WTC11 (cell line): ENCODE measurements at regions not wholly inside any gene's neighbourhood (a gene's known extent, or its start where the extent isn't known, plus 50 kb on each side); places are given as distances from the start of the nearest gene placed in this dataset.

Experiments
- ATAC-seq: fragments of 200-7000 bp; cut with Tn5 transposase; 2 replicates; pipeline ENCODE4 v1.10.0; 2021; ENCODE audit warnings: mild to moderate bottlenecking, moderate library complexity
- CTCF ChIA-PET: fragments of 300-600 bp; sonication (Branson Sonifier 250); formaldehyde crosslinking; loops from one replicate; lab custom pipeline; 2021; ENCODE audit warnings: antibody characterized with exemption; lab: Charles Lee
- POLR2A ChIA-PET: fragments of 350-600 bp; sonication (Branson Sonifier 250); formaldehyde crosslinking; loops from one replicate; lab custom pipeline; 2021; ENCODE audit warnings: antibody characterized with exemption; lab: Charles Lee
- DNase-seq: peaks from one replicate; pipeline ENCODE4 v3.0.0; 2021; ENCODE audit warnings: low spot score
- H3K27ac Mint-ChIP-seq: 2 replicates; pipeline ENCODE4 v1.8.0; 2021; ENCODE audit warnings: mixed read lengths
- H3K27me3 Mint-ChIP-seq: 2 replicates; pipeline ENCODE4 v1.8.0; 2021; ENCODE audit warnings: low read depth, mild to moderate bottlenecking, moderate library complexity, mixed read lengths
- H3K36me3 Mint-ChIP-seq: 2 replicates; pipeline ENCODE4 v1.8.0; 2021; ENCODE audit warnings: mixed read lengths
- H3K4me1 Mint-ChIP-seq: 2 replicates; pipeline ENCODE4 v1.8.0; 2022; ENCODE audit warnings: mixed read lengths
- H3K4me3 Mint-ChIP-seq: 2 replicates; pipeline ENCODE4 v1.8.0; 2021; ENCODE audit warnings: mild to moderate bottlenecking, moderate library complexity, mixed read lengths
- H3K9me3 Mint-ChIP-seq: 2 replicates; pipeline ENCODE4 v1.8.0; 2021; ENCODE audit warnings: mixed read lengths
- CDX4 ChIP-seq: fragments of 250-450 bp; sonication (Bioruptor Pico); IDR thresholded peaks from 2 replicates; pipeline ENCODE4 v1.9.0; 2021; ENCODE audit warnings: moderate library complexity, mild to moderate bottlenecking, inconsistent platforms, borderline replicate concordance
- CREM ChIP-seq: sonication (generic); formaldehyde crosslinking; IDR thresholded peaks from 2 replicates; pipeline ENCODE4 v1.8.1; 2022; ENCODE audit warnings: mild to moderate bottlenecking, missing genetic modification reagents, moderate library complexity
- ETV6 ChIP-seq: sonication (generic); formaldehyde crosslinking; IDR thresholded peaks from 2 replicates; pipeline ENCODE4 v1.8.1; 2022; ENCODE audit warnings: mild to moderate bottlenecking, missing genetic modification reagents
- GABPB1 ChIP-seq: sonication (generic); formaldehyde crosslinking; IDR thresholded peaks from 2 replicates; pipeline ENCODE4 v1.8.1; 2023; ENCODE audit warnings: mild to moderate bottlenecking, missing genetic modification reagents
- GTF2I ChIP-seq: fragments of 250-450 bp; sonication (Bioruptor Pico); conservative IDR thresholded peaks from 2 replicates; pipeline ENCODE4 v1.4.0; 2021; ENCODE audit warnings: mild to moderate bottlenecking
- HMGA2 ChIP-seq: fragments of 250-450 bp; sonication (Bioruptor Pico); IDR thresholded peaks from 2 replicates; pipeline ENCODE4 v1.4.0; 2021; ENCODE audit warnings: mild to moderate bottlenecking, moderate library complexity
- MAX ChIP-seq: sonication (generic); formaldehyde crosslinking; IDR thresholded peaks from 2 replicates; pipeline ENCODE4 v1.8.0; 2022; ENCODE audit warnings: mild to moderate bottlenecking, missing genetic modification reagents
- NFE2L1 ChIP-seq: sonication (generic); formaldehyde crosslinking; IDR thresholded peaks from 2 replicates; pipeline ENCODE4 v1.8.1; 2023; ENCODE audit warnings: missing genetic modification reagents
- NR1H2 ChIP-seq: sonication (generic); formaldehyde crosslinking; IDR thresholded peaks from 2 replicates; pipeline ENCODE4 v1.9.0; 2021; ENCODE audit warnings: mild to moderate bottlenecking, moderate library complexity, missing genetic modification reagents
- NR2C2 ChIP-seq: sonication (generic); formaldehyde crosslinking; IDR thresholded peaks from 2 replicates; pipeline ENCODE4 v1.8.0; 2022; ENCODE audit warnings: mild to moderate bottlenecking, missing genetic modification reagents
- OVOL2 ChIP-seq: fragments of 250-450 bp; sonication (Bioruptor Pico); IDR thresholded peaks from 2 replicates; pipeline ENCODE4 v1.9.0; 2021; ENCODE audit warnings: mild to moderate bottlenecking, borderline replicate concordance
- RELA ChIP-seq: sonication (generic); formaldehyde crosslinking; IDR thresholded peaks from 2 replicates; pipeline ENCODE4 v1.8.1; 2022; ENCODE audit warnings: missing genetic modification reagents, mild to moderate bottlenecking, borderline replicate concordance
- RORB ChIP-seq: fragments of 250-450 bp; sonication (Bioruptor Pico); IDR thresholded peaks from 2 replicates; pipeline ENCODE4 v1.9.0; 2021; ENCODE audit warnings: mild to moderate bottlenecking
- SMAD3 ChIP-seq: sonication (generic); formaldehyde crosslinking; IDR thresholded peaks from 2 replicates; pipeline ENCODE4 v1.8.0; 2022; ENCODE audit warnings: missing genetic modification reagents, mild to moderate bottlenecking, borderline replicate concordance
- TCF7 ChIP-seq: sonication (generic); formaldehyde crosslinking; IDR thresholded peaks from 2 replicates; pipeline ENCODE4 v1.8.0; 2022; ENCODE audit warnings: mild to moderate bottlenecking, low read depth, missing genetic modification reagents, moderate library complexity
- TP53 ChIP-seq: sonication (generic); formaldehyde crosslinking; IDR thresholded peaks from 2 replicates; pipeline ENCODE4 v1.8.1; 2023; ENCODE audit warnings: mild to moderate bottlenecking, missing genetic modification reagents
- USF2 ChIP-seq: sonication (generic); formaldehyde crosslinking; IDR thresholded peaks from 2 replicates; pipeline ENCODE4 v1.8.1; 2023; ENCODE audit warnings: mild to moderate bottlenecking, missing genetic modification reagents, moderate library complexity
- ZNF138 ChIP-seq: sonication (generic); formaldehyde crosslinking; conservative IDR thresholded peaks from 2 replicates; pipeline ENCODE4 v1.8.1; 2022; ENCODE audit warnings: mild to moderate bottlenecking, moderate library complexity, missing genetic modification reagents
- ZNF317 ChIP-seq: sonication (generic); formaldehyde crosslinking; IDR thresholded peaks from 2 replicates; pipeline ENCODE4 v1.8.1; 2023; ENCODE audit warnings: low read depth, mild to moderate bottlenecking, moderate library complexity, missing genetic modification reagents, borderline replicate concordance
- TF ChIP-seq, protein P1 (sequence below): sonication (generic); formaldehyde crosslinking; IDR thresholded peaks from 2 replicates; pipeline ENCODE4 v1.8.1; 2023; ENCODE audit warnings: mild to moderate bottlenecking, missing genetic modification reagents, moderate library complexity
- TF ChIP-seq, protein P2 (sequence below): sonication (generic); formaldehyde crosslinking; IDR thresholded peaks from 2 replicates; pipeline ENCODE4 v1.8.1; 2022; ENCODE audit warnings: missing genetic modification reagents, borderline replicate concordance
- TF ChIP-seq, protein P3 (sequence below): sonication (generic); formaldehyde crosslinking; conservative IDR thresholded peaks from 2 replicates; pipeline ENCODE4 v1.8.1; 2023; ENCODE audit warnings: mild to moderate bottlenecking, low read depth, missing genetic modification reagents, moderate library complexity
- TF ChIP-seq, protein P4 (sequence below): fragments of 250-450 bp; sonication (Bioruptor Pico); IDR thresholded peaks from 2 replicates; pipeline ENCODE4 v1.8.0; 2021; ENCODE audit warnings: mild to moderate bottlenecking

DNA sequence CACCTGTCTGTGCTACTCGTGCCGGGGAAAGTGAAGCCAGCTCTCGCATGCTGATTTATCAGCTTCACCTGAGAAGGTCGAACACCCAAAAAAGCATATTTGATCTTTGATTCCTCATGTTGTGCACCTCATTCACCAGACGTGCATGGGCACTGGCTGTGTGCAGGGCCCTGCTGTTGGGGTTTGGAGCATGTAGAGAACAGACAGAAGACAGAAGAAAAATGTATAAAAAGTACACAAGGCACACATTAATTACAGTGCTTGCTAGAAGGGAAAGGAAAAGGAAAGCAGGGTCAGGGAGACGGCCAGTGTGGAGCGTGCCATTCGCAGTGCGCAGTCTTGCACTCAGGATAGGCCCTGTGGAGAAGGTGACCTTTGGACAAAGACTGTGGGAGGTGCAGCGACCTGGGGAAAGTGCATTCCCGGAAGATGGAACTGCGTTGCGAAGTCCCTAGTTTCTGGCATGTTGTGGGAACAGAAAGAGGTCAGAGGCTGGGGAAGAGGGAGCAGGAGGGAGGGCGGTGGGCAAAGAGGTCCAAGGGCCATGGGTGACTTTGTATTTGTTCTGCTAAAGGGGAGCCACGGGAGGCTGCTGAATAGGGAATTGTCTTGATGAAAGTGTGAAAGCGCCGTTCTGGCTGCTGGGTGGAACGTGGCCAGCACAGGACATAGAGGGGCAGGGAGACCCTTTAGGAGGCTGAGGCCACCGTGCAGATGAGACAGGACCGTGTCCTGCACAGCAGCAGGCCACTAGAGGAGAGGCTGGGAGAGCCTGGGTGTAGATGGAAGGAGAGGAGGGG, 232.8 kb downstream of the GLRX3 start:
- H3K9me3 Mint-ChIP-seq, result peaks cover 80% of the 10 kb centered on the region
- CTCF ChIA-PET, result no interaction called here

GRCh38 chr10:130369645-130370381, 233.6 kb downstream of the GLRX3 start:
- no peak for TF ChIP-seq MAX
- no peak for TF ChIP-seq RELA (CRISPR knock-in tag)
- TF ChIP-seq OVOL2 (CRISPR knock-in tag), result no peak
- no peak for TF ChIP-seq ZNF317 (CRISPR knock-in tag)
- TF ChIP-seq HMGA2 (CRISPR knock-in tag), result no peak
- Mint-ChIP-seq H3K9me3 (peaks cover 80% of the 10 kb centered on the region), H3K27me3 (peaks cover 20% of the 10 kb centered on the region), H3K4me3 (no peak overlapping the region), H3K36me3 (peaks cover 76% of the 10 kb centered on the region), H3K27ac (no peak overlapping the region), H3K4me1 (no peaks in the 10 kb centered on the region)
- DNase-seq, result no peak
- ChIA-PET CTCF (no interaction called here), POLR2A (no interaction called here)
- no peak for ATAC-seq

More for the DNA sequence above, 232.8 kb downstream of the GLRX3 start:
- H3K4me1 Mint-ChIP-seq, result no peaks in the 10 kb centered on the region
- POLR2A ChIA-PET, result no interaction called here
- TF ChIP-seq TCF7 (CRISPR knock-in tag), result no peak
- no peak for TF ChIP-seq NR1H2 (CRISPR knock-in tag)
- TF ChIP-seq, protein P1, sequence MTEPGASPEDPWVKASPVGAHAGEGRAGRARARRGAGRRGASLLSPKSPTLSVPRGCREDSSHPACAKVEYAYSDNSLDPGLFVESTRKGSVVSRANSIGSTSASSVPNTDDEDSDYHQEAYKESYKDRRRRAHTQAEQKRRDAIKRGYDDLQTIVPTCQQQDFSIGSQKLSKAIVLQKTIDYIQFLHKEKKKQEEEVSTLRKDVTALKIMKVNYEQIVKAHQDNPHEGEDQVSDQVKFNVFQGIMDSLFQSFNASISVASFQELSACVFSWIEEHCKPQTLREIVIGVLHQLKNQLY, result no peak
- TF ChIP-seq CDX4 (CRISPR knock-in tag), result no peak
- no peak for TF ChIP-seq NR2C2 (CRISPR knock-in tag)
- TF ChIP-seq TP53, result no peak
- no peak for TF ChIP-seq ZNF138
- no peak for TF ChIP-seq GTF2I (CRISPR knock-in tag)
- no peak for TF ChIP-seq NFE2L1 (CRISPR knock-in tag)
- no peak for TF ChIP-seq SMAD3
- no peak overlapping the region for H3K27ac Mint-ChIP-seq
- ATAC-seq (no peak), DNase-seq (no peak)
- H3K27me3 Mint-ChIP-seq, result peaks cover 20% of the 10 kb centered on the region
- H3K4me3 Mint-ChIP-seq, result no peak overlapping the region
- H3K36me3 Mint-ChIP-seq, result peaks cover 77% of the 10 kb centered on the region

DNA sequence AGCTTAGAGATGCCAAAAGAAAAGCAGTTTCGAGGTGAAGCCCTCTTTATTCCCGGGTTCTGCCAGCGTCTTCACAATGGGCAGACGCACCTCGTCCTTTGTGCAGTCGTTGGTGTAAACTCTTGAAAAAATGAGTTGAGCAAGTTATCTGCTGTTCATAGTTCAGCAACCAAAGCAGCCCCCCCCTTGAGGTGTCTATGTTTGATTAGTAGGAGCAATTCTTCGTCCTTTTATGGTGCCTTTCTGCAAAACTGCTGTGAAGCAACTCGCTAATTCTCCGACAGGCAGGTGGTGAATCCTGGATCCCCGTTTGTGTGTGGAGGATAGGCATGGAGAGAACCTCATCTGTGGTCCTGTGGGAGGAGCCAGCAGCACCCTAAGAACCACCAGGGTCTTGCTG, 234.5 kb downstream of the GLRX3 start:
- ATAC-seq (no peak), DNase-seq (no peak)
- peaks cover 69% of the 10 kb centered on the region for H3K36me3 Mint-ChIP-seq
- TF ChIP-seq CREM (CRISPR knock-in tag) (no peak), USF2 (CRISPR knock-in tag) (no peak), RORB (CRISPR knock-in tag) (no peak), GABPB1 (CRISPR knock-in tag) (no peak), ETV6 (no peak)
- TF ChIP-seq, protein P2, sequence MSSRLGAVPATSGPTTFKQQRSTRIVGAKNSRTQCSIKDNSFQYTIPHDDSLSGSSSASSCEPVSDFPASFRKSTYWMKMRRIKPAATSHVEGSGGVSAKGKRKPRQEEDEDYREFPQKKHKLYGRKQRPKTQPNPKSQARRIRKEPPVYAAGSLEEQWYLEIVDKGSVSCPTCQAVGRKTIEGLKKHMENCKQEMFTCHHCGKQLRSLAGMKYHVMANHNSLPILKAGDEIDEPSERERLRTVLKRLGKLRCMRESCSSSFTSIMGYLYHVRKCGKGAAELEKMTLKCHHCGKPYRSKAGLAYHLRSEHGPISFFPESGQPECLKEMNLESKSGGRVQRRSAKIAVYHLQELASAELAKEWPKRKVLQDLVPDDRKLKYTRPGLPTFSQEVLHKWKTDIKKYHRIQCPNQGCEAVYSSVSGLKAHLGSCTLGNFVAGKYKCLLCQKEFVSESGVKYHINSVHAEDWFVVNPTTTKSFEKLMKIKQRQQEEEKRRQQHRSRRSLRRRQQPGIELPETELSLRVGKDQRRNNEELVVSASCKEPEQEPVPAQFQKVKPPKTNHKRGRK (CRISPR knock-in tag), result no peak
- TF ChIP-seq, protein P3, sequence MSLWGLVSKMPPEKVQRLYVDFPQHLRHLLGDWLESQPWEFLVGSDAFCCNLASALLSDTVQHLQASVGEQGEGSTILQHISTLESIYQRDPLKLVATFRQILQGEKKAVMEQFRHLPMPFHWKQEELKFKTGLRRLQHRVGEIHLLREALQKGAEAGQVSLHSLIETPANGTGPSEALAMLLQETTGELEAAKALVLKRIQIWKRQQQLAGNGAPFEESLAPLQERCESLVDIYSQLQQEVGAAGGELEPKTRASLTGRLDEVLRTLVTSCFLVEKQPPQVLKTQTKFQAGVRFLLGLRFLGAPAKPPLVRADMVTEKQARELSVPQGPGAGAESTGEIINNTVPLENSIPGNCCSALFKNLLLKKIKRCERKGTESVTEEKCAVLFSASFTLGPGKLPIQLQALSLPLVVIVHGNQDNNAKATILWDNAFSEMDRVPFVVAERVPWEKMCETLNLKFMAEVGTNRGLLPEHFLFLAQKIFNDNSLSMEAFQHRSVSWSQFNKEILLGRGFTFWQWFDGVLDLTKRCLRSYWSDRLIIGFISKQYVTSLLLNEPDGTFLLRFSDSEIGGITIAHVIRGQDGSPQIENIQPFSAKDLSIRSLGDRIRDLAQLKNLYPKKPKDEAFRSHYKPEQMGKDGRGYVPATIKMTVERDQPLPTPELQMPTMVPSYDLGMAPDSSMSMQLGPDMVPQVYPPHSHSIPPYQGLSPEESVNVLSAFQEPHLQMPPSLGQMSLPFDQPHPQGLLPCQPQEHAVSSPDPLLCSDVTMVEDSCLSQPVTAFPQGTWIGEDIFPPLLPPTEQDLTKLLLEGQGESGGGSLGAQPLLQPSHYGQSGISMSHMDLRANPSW (CRISPR knock-in tag), result no peak
- TF ChIP-seq, protein P4, sequence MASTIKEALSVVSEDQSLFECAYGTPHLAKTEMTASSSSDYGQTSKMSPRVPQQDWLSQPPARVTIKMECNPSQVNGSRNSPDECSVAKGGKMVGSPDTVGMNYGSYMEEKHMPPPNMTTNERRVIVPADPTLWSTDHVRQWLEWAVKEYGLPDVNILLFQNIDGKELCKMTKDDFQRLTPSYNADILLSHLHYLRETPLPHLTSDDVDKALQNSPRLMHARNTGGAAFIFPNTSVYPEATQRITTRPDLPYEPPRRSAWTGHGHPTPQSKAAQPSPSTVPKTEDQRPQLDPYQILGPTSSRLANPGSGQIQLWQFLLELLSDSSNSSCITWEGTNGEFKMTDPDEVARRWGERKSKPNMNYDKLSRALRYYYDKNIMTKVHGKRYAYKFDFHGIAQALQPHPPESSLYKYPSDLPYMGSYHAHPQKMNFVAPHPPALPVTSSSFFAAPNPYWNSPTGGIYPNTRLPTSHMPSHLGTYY (CRISPR knock-in tag), result no peak
- peaks cover 20% of the 10 kb centered on the region for H3K27me3 Mint-ChIP-seq
- H3K4me3 Mint-ChIP-seq, result no peak overlapping the region
- ChIA-PET CTCF (no interaction called here), POLR2A (no interaction called here)
- H3K4me1 Mint-ChIP-seq, result no peaks in the 10 kb centered on the region
- H3K27ac Mint-ChIP-seq, result no peak overlapping the region
- peaks cover 76% of the 10 kb centered on the region for H3K9me3 Mint-ChIP-seq
